Adrenal gland (tissue), 5 donors: ENCODE measurements at regions not wholly inside any gene's neighbourhood (a gene's known extent, or its start where the extent isn't known, plus 50 kb on each side); places are given as distances from the start of the nearest gene placed in this dataset.

Source experiments
- POLR2A ChIP-seq, 2 donors: fragments of 450-650 bp; IDR thresholded peaks; one replicate each; pipeline ENCODE4 v1.6.1; 2017; ENCODE audit warnings: antibody characterized with exemption in 2 of 2, mild to moderate bottlenecking in 2 of 2, moderate library complexity in 1 of 2
- TF ChIP-seq, protein P1 (sequence below), 6 experiments: fragments of 450-650 bp in 4 of 6; fragments of 200-600 bp in 2 of 6; sonication (generic) in 1 of 6; IDR thresholded peaks; 1 replicate in 5 of 6; 2 replicates in 1 of 6; pipeline versions ENCODE4 v1.5.1 to v1.8.0; 2016 to 2021; ENCODE audit warnings: antibody characterized with exemption in 6 of 6, mild to moderate bottlenecking in 2 of 6, moderate library complexity in 1 of 6
- donor health status: DM: no; HTN: no; CAD: no.

DNA sequence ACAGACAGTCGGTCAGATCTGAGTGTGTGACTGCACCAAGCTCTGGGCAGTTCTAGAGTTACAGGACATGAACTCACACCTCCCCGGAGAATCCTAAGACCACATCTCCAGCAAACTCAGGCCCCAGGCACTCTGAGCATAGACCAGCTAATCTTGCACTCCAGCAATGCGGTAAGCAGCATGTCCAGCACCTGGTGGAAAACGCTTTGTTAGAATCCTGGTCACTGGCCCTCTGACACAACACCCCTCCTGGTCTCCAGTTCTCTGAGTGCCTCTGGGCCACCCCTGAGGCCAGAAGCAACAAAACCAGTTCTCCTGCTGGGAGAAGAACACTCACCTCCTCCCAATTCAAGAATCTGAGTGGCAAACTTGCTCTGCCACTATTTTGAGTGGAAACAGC, 82.7 kb upstream of the TMEM45B start:
- TF ChIP-seq, protein P1, sequence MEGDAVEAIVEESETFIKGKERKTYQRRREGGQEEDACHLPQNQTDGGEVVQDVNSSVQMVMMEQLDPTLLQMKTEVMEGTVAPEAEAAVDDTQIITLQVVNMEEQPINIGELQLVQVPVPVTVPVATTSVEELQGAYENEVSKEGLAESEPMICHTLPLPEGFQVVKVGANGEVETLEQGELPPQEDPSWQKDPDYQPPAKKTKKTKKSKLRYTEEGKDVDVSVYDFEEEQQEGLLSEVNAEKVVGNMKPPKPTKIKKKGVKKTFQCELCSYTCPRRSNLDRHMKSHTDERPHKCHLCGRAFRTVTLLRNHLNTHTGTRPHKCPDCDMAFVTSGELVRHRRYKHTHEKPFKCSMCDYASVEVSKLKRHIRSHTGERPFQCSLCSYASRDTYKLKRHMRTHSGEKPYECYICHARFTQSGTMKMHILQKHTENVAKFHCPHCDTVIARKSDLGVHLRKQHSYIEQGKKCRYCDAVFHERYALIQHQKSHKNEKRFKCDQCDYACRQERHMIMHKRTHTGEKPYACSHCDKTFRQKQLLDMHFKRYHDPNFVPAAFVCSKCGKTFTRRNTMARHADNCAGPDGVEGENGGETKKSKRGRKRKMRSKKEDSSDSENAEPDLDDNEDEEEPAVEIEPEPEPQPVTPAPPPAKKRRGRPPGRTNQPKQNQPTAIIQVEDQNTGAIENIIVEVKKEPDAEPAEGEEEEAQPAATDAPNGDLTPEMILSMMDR (IDR thresholded peaks at IDR 0.05), result no peak
- TF ChIP-seq POLR2A (IDR thresholded peaks at IDR 0.05), result no peak
